Activated CD8-positive, alpha-beta memory T cell treated with anti-CD3 and anti-CD28 coated beads, Interleukin-2, amount 50 U/mL, for 4 hours (primary cell): ENCODE measurements at regions not wholly inside any gene's neighbourhood (a gene's known extent, or its start where the extent isn't known, plus 50 kb on each side); places are given as distances from the start of the nearest gene placed in this dataset.

Experiments used
- DNase-seq: peaks from one replicate; pipeline ENCODE4 v3.0.0-alpha.2; 2020

DNA sequence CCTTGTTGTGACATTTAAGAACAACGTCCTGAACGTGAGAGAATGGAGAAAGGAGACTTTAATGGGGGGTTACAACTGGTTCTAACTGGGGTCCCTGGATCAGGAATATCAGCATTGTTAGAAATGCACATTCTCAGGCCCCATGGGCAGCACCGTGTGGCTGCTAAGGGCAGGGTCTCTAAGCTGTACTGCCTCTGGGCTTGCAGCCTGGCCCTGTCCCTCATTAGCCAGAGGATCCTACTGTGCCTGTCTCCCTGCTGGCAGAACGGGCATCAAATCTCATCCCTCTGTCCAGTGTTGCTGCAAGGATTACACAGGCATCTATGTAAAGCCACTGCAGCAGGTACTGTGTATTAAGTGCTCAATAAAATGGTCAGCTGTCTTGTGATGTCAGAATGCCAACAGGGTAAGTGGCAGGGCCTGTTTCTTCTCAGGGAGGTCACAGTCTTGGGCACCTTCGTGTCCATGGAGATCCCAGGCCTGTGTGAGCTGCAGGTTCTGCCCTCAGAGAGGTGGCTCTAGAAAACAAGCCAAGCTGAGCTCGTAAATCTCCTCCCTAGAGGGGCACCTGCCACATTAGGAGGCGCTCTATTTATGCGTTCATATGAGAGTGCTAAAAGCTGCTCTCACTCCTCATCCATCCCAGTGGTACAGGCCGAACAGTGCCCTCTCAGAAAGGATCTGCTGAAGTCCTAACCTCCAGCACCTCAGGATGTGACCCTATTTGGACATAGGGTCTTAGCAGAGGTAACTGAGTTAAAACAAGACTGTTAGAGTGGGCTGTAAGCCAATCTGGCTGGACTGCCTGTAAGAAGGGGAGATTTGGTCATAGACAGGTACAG lies 210.5 kb downstream of the GADD45G start:
- DNase-seq: no peak

DNA sequence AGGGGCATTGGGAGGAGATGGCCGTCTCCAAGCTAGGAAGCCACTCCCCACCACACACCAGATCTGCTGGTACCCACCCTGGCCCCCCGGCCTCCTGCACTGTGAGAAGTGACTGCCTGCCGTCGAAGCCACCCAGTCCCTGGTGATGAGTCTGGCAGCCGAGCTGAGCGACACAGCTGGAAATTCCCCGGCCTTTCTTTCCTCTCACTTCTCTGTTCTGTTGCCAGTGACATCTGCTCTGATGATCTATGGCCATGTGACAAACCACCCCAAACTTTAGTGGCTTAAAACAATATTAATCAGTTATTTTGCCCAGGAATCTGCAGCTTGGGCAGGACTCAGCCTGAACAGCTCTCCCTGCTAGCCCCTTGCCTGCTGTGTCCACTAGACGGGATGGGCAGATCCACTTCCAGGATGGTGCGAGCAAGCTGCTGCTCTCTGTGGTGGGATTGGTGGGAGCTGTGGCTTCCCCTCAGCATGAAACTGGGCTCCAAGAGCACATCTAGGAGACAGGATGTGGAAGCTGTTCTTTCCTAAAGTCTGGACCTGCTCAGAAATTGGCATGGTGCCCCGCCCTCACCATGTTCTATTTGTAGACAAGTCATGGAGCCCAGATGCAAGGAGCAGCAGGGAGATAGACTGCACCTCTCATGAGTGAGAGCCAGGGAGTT lies 211.2 kb downstream of the GADD45G start:
- no peak for DNase-seq

DNA sequence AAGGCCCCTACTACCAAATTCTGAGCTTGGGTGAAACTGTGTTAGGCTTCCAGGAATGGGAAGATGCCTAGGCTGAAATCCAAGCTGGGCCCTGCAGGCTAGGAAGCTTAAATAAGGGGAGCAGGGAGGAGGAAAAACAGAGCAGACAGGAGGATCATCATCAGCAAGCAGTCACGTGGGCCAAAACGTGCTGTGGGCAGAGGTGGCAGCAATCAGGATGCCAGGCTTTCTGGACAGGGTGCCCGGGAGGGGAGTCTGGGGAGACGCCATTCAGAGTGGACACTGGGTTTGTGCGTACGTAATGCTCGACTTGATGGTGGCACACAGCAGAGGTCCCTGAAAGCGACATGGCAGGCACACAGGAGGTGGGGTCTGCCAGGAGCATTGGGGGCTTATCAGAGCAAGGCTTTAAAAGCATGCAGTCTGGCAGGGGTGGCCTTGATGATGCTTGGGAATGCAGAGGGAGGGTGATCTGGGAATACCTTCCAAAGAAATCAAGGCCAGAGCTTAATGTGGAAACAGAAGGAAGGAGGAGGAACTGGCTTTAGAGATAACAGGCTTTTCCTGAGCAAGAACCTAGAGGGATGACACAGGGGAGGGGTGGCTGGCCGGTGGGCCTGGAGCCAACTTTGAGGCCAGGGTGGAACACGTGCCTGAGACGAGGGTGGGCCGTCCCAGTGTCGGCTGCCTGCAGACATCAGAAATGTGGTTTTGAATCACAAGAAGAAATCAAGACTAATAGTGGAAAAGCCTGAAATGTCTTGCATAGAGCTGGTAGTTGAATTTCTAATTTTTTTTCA lies 212.5 kb downstream of the GADD45G start:
- no peak for DNase-seq

DNA sequence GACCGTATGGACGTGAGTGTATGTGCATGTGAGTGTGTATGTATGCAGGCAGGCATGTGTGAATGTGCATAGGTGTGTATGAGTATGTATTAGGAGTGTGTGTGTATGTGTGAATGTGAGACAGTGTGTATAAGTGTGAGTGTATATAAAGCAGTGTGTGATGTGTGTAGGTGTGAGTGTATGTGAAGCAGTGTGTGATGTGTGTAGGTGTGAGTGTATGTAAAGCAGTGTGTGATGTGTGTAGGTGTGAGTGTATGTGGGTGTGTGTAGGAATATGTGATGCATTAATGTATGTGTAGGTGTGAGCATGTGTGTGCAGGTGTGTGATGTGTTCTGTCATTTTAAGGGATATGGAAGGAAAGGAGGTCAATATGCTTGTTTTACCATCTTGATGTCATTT lies 215.5 kb downstream of the GADD45G start:
- no peak for DNase-seq

DNA sequence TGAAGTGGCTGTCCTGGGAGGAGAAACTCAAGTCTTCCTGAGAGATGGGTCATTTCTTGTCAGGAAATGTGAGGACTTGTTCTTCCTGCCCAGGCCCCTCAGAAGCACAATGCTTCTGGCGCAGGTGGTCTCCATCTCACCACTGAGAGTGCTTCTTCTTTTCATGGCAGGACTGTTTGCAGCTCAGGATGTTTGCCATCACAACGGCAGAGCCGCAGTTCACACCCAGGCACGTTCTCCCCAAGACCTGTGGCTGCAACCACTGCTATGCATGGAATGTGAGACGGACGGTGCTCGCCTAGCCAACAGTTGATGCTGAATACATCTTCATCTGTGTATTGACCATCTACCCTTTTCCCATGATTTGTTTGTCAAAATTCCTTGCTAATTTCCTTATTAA lies 216.3 kb downstream of the GADD45G start:
- no peak for DNase-seq

DNA sequence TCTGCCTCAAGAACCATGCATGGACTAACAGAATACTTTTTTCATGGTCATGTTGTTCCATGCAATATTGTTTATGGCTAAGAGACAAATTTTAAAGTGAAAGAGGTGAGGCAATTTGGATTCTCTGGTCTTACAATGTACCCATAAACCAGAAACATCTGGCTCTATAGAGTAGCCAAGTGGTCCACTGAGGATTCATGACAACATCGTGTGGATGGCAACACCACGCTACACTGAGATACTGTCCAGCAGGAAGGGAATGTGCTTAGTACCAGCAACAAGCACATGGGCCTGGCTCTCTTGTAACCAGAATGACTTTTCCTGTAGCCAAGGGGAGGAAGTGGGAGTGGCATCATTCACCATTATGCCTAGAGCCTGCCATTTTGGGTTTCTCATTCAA lies 218.2 kb downstream of the GADD45G start:
- no peak for DNase-seq

DNA sequence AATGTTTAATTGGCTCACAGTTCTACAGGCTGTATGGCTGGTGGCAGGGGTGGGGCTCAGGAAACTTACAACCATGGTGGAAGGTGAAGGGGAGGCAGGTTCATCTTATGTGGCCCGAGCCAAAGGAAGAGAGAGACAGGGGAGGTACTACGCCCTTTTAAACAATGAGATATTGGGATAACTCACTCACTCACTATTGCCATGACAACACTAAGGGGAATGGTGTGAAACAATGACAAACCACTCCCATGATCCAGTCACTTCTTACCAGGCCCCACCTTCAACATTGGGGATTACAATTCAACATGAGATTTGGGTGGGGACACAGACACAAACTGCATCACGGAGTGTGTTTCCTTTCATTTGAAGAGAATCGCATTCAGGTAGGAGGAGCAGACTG lies 220.9 kb downstream of the GADD45G start:
- DNase-seq: no peak

DNA sequence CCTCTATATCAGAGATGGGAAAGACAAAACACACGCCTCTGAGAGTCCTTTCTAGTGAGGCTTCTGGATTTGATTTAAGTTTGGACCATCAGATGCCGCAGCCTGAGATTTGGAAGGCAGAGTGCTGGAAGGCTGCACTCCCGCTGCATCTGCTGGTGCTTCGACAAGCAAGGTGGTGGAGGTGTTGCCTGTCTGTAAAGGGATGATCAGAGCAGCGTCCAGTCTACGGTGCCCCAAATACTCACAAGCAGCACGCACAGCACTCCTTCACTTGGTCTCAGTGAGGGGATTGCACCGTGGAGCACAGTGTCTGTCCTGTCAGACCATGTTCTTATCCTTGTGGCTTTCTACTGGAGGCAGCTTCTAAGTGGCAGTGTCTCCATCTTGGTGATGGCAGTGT lies 221.4 kb downstream of the GADD45G start:
- DNase-seq: no peak

DNA sequence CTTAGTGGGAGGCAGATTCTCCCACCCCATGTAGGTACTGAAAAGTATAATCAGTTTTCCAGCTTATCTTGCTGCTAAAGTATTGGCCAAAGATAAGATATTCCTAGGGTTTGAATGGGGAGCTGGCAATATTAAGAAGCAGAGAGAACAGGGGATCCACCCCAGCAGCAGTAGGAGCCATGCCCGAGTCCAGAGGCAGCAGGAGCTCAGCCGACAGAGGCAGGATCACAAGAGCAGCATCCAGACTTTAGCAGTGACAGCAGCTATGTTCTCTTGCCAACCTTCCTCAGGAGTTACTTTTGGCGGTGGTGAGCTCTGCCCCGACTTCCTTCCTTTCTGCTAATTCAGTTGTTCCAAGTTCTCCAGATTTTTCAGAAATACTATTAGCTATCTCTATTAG lies 224.5 kb downstream of the GADD45G start:
- DNase-seq: no peak

DNA sequence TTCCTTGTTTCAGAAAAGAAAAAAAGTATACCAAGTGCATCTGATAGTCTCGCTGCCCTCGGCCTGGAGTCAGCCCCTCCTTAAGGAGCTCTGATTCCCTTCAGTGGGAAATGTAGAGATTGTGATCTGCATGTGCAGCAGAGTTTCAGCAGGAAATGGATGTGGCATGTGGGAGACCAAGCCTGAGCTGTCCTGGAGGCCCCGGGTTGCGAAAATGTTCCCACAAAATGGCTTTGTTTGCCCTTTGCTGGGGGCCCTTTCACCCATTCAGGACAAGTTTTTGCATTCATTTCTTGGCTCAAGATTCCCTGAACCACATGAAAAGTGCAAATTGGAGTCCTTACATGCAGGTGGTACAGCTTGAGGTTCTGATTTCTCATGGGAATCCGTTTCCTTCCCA lies 230.9 kb downstream of the GADD45G start:
- DNase-seq: no peak

DNA sequence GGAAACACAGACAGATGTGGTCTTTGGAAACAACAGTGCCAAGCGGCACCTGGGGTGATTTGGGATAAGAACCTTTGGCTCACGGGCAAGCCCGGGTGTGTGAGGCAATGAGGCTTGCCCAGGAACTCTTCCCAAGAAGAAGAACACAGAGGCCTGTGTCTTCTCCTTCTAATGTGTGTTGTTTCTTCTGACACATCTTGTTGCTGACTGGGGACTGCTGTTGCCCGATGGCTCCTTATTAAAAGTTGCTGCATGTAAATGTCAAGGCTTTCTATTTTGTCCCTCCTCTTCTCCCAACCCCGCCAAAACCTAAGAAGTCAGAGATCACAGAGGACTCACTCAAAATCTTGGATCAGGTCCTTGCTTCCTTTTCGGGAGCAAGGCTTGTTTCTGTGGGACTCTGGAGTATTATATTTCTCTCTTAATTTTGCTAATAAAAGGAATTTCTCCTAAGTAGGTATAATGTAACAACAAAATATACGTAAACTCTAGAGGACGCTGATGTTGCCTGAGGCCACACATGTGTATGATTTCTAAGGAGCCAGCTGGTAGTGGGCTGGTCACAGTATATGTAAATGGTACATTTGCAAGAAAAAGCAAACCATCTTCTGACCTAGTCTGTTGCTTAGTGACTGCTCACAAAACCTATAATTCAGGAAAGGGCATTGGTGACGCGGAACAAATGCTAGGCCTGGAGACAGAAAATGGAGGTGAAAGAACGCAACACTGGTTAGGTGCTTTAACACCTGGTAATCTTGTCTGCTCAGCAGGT lies 232.5 kb downstream of the GADD45G start:
- no peak for DNase-seq

DNA sequence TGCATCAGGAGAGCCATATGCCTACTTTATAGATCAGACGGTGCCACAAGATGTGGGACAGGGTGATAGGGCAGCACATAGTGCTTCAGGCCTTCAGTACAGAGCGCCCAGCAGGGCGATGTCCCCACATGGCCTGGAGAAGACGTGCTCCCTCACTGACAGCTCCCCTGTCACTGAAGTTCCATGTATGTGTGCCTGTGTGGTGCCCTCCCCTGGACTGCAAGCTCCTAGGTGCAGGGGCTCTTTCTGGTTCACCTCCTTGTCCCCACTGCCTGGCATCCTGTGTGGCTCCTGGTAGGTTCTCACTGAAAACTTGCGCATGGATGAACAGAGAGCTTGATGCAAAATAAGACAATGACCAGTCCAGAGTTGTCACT lies 233.1 kb downstream of the GADD45G start:
- DNase-seq: no peak

DNA sequence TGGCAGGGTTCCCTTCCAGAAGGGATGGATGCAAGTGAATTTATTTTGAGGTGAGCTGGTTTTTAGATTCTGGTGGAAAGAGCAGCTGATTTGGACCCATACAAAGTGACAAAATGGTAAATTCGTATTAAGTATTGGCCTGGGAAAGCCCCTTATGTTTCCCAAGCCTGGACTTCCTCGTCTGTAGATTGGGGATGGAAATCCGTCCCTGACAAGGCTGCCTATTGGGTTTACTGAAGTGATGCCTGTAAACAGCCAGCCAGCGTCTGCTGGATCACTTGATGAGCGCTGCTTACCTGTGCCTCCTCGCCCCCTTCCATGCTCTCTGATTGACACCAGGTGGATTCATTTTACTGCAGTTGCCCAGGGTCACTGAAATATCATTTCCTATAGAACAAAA lies 233.8 kb downstream of the GADD45G start:
- DNase-seq: no peak

DNA sequence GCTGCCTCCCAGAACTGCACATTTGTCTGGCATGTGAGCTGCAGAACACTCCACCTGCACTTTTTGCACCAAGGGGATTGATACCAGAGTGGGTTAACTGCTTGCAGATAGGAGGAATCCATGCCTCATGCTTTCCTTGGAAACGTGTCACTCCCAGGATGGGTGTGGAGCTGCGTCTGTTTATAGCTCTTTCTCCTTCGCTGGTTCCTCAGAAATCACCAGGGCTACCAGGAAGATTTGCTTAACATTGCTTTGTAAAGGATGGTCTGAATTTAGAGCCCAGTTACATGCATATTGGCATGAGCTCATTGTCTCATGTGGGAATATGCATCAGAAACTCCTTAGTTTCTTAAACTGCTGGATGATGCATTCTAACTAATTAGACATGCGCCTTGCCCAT lies 234.6 kb downstream of the GADD45G start:
- no peak for DNase-seq

DNA sequence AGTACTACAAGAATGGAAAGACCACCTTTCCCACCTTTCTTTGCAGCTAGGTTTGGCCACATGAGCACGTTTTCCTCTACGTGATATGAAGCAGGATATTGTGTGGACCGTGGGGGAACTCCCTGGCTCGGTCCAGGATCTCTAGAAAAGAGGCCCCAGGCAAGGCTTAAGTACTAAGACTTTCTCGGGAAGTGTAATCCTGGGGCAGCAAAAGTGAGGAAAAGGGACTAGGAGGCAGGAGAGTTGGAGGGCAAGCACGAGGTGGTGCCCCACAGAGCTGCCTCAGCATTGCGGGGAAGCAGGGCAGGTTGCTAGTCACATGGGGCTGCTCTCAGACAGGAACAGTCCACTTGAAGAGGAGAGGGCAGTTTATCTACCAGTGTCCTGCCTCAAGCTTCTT lies 235.1 kb downstream of the GADD45G start:
- no peak for DNase-seq

DNA sequence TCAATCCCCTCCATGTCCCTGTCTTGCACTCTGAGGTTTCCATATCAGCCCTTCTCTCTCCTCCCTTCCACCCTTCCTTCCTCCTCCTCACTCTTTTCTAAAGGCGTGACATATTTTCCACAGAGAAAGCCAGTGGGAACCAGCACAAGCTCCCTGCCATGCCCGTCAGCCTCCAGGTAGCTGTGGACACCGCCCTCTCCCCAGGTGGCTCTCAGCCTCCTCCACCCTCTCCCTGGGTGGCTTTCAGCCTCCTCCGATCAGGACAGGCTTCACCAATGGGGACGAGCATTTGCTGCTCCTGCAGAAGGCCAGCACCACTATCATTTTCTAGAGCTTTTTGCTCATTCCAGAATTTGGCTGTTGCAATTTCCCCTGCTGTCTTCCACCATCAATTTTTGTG lies 236.6 kb downstream of the GADD45G start:
- no peak for DNase-seq

DNA sequence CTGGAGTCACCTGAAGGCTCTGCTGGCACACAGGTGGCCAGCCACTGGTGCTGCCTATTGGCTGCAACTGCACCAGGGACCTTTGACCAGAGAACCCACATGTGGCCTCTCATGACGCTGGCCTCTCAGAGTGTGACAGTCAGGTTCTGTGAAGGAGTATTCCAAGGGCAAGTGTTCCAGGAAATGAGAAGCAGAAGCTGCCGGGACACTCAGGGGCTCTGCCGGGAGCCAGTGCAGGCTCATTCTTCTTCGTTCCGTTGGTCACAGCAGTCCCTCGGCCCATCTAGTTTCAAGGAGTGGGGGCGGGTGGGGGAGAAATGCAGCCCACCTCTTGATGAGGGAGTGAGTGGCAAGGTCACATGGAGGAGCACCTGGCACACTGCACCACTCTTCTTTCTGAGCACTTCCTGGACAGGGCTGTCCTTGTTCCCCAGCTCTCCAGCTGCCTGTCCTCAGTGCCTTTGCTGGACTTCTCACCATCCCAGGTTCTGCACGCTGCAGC lies 237.5 kb downstream of the GADD45G start:
- DNase-seq: no peak

DNA sequence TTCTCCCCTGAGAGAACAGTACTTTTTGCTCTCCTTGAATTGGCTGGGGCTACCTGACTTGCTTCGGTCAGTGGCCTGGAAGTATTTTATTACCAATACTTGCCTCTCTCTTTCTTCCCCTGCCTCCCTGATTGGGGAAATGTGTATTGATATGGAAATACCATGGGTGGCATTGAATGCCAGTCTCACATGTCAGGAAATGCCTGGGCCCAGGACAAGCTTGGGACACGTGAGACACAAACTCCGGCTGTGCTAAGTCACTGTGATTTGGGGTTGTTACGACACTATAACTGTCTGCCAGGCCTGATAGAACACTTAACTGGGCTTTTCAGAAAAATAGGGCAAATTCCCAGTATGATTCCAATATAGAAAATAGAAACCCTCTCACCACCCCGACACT lies 238.3 kb downstream of the GADD45G start:
- DNase-seq: no peak

DNA sequence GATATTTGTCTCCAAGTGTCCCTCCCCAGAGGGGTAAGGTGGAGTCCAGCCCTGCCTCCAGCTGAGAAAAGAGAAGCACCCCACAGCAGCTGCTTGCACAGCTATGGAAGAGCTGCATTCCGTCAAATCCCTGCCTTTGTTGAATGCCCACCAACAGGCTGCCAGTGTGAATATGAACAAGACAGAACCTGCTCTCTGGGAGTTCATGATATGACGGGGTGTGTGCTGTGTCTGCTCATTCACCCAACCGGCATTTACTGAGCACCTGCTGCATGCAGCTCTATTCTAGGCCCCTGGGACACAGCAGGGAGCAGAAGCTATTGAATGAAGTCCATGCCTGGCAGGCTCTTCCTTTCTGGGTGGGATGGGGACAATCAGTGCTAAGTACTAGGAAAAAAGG lies 238.8 kb downstream of the GADD45G start:
- no peak for DNase-seq

DNA sequence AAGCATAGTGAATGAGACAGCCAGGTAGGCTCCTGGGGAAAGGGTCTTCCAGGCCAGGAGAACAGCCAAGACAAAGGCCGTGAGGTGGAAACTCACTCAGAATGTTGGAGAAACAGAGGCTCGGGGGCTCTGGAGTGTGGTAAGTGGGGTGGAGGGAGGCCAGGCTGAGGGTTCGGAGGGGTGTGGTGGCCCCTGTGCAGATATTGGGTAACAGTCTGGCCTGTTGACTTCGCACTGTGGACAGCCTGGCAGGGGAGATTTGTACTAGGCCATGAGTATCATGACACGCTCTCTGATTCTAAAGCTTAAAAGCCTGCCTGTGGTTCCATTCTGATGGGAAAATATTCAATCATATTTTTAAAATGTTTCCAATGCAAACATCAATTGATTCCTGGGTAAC lies 239.3 kb downstream of the GADD45G start:
- no peak for DNase-seq

DNA sequence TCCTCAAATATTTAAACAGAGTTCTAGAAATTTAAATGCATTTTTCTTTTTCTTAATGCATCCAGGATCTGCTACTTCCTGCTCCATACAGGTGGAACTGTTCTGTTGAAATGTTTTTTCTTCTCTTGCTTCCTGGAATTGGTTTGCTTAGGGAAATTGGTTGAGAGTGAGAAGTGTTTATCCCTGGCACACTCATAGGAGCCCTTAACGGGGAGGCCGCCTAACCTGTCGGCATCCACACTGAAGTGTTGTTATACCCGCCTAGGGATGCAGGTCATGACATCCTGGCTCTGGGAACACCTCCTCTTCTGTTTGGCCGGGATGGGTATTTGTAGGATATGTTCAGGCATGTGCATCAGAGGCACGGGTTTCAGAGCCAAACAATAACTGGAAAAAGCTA lies 239.7 kb downstream of the GADD45G start:
- no peak for DNase-seq

DNA sequence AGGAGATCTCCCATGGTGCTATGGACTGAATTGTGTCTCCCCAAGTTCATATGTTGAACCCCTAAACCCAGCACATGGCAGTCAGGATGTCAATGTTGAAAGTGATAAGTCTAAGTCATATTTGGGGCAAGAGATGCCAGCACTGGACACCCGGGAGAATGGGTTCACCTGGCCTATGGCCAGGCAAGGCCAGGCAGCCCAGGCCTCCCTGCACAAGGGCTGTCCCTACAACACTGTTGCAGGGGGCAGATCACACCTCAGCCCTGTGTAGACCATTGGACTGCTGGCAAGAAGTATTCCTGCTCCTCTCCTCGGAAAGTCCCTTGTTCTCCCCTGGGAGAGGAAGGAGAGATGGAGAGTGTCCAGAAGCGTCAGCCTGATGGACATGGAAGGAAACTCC lies 240.5 kb downstream of the GADD45G start:
- no peak for DNase-seq

DNA sequence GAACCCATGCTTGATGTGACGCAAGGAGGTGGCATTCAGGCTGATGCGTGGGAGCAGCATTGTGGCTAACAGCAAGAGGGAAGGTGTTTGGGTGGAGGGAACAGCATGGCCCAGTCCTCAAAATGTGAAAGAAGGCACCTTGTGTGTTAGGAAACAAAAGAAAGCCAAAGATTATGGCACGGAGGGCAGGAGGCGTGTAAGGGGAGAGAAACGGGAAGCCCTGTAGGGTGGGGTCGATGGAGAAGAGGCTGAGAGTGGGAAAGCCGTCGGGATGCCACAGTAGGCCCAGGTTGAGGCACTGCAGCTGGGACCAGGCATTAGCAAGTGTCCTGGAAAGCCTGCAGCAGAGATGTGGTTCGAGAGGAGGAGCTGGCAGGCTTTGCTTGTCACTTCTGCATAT lies 241.1 kb downstream of the GADD45G start:
- DNase-seq: no peak
